GM21619 (cell line): ENCODE measurements at regions not wholly inside any gene's neighbourhood (a gene's known extent, or its start where the extent isn't known, plus 50 kb on each side); places are given as distances from the start of the nearest gene placed in this dataset.
"Not testable (repeated sequence)": the region's sequence is repeated elsewhere in the genome, so short reads cannot be mapped to it uniquely, and the experiment has no call there.

Experiments used
- ATAC-seq: cut with Tn5 transposase; IDR thresholded peaks from one replicate; pipeline ENCODE4 v1.9.1; 2021; ENCODE audit not compliant: unreplicated experiment

DNA sequence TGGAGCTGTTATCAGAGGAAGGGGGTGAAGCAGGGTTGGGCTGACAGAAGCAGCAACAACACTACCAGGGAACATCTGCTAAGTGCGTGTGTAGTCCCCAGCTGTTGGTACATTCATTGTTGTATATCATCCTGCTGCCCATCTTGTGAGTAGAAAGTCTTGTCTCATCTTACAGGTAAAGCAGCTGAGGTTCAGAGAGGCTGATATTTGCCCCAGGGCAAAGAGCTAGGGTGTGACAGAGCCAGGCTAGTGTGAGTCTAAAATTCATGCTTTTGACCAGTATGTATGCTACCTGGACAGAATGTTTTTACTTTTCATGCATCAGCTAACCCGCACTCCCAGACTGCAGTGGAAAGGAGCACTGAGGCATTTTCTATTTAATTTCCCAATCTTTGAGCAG, 221.6 kb downstream of the STK31 start:
- ATAC-seq: no peak

DNA sequence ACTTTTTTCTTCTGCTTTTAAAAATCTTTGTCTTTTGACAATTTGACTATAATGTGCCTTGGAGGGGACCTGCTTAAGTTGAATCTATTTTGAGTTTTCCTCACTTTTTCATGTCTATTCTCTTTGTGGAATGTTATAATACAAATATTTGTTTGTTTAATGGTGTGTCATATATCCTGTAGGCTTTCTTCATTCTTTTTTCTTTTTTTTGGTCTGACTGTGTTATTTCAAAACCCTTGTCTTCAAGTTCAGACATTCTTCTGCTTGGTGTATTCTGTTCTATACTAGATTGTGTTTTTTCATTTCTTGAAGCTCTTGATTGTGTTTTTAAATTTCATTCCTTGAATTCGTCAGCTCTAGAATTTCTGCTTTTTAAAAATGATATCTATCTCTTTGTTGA, 228.2 kb downstream of the STK31 start:
- ATAC-seq: no peak

DNA sequence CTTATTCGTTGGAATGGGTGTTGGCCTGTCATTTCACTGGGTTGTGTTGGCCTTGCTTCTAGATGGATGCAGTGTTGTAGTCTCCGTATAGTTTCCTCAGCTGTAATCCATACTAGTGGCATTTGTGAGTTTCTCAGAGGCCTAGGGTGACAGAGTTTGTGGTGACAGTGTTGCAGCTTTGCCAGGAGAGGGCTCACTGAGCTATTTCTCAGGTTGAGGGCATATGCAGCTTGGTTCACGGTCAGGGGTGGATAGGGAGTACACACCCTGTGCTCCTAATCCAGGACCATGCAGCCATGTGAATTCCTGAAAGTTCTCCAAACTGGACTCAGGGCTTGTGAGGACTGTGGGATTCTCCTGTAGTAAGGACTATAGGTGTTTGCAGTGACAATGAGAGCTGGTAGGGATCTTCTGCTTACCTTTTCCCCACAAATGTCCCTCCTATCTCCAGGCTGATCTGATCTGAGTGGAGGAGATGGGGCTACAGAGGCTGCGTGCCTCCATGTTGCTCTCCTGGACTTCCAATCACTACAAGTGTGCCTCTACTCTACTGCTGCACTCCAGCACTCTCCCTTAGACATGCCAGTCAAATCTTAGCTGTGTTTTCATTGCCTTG, 229.0 kb downstream of the STK31 start:
- ATAC-seq: peak; percentile 79

DNA sequence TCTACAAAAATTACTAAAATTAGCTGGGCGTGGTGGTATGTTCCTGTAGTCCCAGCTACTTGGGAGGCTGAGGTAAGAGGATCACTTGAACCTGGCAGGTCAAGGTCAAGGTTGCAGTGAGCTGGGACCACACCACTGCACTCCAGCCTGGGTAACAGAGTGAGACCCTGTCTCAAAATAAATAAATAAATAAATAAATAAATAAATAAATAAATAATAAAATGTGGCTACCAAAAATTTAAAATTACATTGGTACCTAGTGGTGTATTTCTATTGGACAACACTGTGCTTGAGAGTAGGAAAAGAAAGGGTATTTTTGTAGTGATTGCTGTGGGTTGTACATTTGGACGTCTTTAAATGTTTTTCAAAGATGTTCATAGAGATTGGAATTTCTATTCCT, 229.7 kb downstream of the STK31 start:
- not testable (repeated sequence) for ATAC-seq

DNA sequence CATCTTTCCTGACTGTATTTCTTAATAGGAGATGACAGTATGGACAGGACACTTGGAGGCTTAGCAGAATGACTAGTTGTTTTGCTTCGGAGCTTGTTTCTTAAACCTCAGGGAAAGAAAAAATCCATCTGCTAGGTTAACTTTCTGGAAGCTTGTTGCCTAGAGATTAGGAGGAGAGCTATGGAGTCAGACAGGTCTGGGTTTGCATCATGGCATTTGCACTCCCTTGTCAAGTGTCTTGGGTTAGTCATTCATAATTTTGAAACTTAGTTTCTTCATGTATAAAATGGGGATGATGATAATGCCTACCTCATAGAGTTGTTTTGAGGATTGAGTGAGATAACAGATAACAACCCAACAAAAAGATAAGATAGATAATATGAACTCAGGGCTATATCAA, 231.5 kb downstream of the STK31 start:
- no peak for ATAC-seq

DNA sequence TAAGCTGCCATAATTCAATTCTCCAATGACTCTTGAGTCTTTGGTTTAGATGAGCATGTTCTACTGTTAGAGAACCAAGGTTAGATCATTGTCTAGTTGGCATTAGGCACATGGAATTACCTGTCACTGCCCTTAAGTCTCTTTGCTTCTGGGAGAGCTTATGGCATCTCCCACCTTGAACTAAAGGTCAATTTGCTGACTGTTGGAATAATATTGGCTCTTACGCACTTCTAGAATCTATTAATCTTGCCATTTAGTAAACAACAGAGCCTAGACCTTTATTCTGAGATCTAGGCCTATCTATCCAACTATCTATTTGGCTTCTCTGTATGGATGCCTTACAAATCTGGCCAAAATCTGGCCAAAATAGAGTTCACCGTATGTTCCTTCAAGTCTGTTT, 232.0 kb downstream of the STK31 start:
- no peak for ATAC-seq

DNA sequence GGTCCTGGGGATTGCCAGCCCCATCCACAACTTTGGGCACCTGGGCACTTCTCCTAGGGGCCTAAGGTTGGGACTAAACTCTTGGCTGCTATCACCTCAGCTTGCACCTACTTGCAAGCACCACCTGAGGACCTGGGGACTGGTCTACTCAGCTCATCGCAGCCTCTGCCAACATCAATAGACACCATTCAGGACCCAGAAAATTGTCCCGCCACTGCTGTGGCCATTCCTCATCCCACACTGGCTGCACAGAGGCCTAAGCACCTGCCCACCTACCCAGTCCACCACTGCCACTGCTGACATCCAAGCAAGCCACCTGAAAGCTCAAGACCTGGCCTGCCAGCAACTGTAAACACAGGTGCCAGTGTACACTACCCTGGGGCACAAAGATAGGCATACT, 234.1 kb downstream of the STK31 start:
- no peak for ATAC-seq

DNA sequence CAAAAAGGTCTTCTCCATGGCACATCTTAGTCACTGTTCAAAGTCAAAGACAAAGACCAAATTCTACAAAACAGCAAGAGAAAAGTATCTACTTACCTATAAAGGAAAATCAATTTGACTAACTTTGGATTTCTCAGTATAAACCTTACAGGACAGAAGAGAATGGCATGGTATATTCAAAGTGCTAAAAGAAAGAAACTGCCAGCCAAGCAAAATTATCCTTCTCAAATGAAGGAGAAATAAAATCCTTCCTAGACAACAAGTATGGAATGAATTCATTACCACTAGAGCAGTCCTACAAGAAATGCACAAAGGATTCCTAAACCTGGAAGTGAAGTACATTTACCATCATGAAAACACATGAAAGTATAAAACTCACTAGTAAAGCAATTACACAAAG, 235.5 kb downstream of the STK31 start:
- ATAC-seq: no peak

DNA sequence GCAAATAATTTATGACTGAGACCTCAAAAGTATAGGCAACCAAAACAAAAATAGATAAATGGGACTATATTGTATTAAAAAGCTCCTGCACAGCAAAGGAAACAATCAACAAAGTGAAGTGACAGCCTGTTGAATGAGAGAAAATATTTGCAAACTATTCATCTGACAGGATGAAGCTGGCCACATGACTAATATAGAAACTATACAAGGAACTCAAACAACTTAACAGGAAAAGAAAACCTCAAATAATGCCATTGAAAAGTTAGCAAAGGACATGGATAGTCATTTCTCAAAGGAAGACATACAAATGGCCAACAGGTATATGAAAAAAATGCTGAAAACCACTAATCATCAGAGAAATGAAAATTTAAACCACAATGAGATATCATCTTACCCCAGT, 245.1 kb downstream of the STK31 start:
- ATAC-seq: no peak

DNA sequence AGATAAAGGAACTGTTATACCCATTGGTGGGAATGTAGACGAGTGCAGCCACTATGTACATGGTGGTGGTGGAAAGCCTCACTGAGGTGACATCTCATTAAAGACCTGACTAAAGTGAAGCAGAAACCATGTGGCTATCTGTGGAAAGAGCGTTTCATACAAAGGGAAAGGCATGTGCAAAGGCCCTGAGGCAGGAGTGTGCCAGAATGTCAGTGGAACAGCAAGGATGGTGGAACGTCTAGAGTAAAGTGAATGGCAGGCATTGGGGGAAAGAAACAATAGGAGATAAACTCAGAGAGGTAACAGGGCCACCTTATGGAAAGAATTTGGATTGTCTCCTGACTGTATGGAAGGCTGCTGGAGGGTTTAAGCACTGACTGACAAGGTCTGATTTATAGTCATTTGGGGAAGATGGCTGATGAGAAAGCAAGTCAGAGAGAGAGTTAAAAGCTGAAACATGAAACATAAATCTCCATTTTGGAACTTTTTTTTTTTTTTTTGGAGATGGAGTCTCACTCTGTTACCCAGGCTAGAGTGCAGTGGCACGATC, 245.7 kb downstream of the STK31 start:
- no peak for ATAC-seq

DNA sequence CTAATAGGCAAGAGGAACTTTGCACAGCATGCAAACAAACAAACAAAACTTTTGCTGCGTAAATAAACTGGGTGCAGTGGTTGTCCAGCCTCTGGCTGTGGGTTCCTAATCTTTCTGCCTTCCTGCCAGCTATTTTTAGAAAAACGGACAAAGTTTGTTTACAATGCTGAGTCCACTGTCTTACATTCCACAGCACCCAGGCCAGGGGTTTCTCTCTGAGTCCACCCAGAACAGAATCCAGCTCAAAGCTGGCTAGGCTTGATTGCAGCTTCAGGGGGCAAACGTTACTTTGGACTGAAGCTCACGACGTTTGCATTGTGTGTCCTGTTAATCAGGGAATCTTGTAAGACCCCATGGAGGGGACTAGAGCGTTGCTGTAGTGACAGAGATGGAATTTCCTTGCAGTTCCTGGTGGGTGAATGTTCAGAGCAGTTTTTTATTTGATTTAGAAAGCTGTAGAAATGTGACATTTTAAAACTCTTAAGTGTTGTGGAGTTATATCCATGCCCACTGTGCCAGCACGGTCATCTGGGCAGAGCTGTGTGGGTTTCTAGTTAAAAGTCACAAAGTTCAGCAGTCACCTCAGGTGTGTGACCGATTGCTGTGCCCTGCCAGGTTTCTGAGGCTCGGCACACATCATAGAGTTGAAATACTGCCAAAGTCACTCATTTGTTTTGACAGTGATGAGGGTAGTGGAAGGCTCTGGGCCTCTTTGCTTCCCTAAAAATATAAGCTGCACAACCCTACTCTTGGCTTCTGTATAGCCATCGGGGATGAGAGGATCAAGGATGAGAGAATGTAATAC, 247.0 kb downstream of the STK31 start:
- ATAC-seq: no peak

DNA sequence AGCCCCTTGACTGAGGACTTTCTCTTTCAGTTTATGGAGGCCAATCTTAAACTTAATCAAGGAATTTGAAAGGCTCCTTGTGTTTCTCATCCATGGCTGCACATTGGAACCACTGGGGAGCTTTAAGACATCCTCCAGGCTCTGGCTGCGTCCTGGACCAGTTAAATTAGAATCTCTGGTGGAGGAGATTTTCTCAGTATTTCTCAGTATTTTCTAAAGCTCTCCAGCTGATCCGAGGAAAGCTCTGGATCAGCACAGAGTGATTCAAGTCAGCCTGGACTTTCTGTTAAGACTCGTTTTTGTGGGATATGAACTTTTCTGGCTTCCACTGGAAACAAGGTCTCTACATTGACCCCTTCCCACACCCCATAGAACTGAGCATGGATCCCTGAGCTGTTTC, 249.8 kb downstream of the STK31 start:
- no peak for ATAC-seq

DNA sequence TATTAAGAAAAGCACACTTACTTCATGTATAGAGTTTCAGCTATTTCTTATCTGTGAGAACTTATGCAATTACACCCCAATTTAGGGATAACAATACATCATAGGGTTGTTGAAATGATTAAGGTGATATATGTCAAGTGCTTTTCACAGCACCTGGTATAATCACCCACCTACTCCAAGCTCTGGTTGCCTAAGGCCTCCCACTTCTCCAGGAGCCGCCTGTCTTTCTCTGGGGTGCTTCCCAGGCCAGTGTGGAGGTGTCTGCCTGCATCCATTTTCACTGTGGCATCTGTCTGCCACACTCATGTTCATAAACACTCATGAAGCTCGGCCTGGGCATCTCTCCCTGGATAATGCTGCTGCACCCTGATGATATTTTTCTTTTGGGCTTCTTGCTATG, 250.3 kb downstream of the STK31 start:
- ATAC-seq: no peak

DNA sequence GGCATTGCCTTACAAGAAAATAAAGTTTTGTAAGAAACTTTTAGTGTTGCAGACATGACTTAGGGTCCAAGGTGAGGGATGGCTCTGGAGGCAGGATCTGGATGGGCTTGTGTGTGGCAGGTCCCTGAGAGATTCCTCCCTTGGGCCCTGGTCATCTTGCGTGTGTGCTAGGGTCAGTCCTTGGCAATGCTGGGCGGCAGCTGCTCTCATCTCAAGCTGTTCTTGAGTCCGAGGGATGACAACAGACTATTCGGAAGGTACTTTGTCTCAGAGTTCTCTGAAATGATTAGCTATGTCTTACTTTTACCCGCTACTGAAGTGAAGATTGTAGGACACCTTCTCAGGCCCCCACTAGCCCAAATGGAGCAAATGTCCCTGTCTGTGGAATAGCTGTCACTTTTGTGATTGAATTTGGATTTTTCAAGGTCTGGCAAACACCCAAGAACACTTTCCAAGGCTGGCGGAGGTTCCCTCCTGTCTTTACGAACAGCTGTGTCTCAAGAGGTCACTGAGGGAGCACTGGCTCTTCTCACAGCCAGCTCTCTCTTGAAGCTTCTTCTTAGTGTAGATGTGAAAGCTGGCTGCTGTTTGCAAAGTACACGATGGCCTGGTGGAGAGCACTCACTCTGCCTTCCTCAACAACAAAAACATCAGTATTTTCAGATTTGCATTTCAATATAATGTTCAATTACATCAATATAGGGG, 253.6 kb downstream of the STK31 start:
- no peak for ATAC-seq

DNA sequence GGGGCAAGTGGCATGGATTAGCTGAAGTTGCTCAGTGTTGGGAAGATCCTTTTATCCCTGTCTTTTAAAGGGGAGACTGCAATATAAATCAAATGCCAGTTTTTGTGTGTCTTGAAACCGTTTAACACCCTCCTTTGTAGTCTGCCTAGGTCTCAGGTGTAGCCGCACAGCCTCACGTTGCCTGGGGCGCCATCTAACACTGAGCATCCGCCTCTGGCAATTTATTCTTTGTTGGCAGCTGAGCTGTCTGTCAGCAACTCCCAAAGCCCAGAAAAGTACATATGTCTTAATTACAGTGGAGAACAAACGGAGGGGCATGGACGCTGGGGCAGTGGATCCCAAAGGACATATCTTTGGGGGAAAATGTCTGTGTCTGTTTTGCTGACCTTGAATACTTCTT, 254.7 kb downstream of the STK31 start:
- ATAC-seq: no peak

DNA sequence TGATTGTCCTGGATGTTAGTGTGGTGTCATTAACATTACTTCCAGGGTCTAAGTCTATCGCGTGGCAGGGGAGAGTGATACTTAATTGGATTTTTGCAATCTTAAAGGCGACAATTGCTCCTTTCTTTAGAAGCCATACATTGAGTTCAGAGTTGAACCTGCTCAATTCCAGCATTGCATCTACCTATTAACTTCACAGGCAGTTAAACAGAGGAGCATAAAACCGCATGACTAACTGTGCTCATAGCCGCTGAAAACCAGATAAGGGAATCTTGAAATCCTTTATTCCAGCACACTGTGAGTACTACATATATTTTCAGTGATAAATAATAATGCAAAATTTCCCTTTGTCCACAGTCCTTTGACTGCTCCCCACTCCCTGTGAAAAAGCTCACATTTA, 255.3 kb downstream of the STK31 start:
- no peak for ATAC-seq

DNA sequence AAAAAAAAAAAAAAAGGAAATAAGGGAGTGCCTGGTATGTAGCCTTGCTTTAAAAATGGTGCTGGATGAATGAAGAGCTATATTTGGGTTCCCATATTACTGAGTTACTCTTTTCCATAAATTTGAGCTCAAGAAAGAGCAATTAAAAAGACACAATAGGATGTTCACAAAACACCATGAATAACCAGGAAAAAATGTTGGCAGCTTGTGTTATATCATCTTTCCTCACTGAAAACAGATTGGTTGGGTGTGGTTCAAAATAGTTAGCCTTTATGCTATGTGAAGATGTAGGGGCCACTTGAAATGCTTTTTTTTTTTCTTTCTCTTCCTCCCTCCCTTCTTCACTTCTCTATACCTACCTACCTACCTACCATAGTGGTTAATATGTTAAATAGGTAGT, 256.9 kb downstream of the STK31 start:
- ATAC-seq: no peak

DNA sequence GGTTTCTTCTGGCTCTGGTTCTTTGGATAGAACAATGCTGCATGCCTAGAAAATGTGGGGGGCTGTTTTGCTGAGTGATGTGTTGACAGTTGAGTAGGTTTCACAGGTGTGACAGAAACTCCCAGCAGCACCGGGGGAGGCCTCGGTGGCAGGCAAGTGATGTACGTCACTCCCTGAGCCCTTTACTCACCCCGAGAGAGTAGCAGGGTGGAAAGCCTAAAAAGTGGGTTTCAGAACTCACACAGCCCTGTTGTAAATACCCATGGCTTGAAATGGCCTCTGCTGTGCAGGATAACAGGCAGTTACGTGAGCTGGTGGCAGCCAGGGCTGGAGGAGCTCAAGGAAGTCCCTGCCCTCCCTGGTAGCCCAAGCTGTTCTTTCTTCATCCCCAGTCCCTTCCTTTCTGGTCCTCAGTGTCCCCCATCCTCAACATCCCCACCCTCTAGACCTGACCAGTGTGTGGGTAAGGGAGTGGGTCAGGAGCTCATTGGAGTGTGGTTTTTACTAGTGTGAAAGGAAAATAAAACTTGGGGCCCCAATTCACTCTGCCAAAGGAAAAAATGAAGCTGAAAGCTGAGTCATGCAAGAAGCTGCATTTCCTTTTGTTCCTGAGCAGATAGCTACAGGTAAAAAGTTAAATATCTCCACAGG, 258.1 kb downstream of the STK31 start:
- no peak for ATAC-seq

DNA sequence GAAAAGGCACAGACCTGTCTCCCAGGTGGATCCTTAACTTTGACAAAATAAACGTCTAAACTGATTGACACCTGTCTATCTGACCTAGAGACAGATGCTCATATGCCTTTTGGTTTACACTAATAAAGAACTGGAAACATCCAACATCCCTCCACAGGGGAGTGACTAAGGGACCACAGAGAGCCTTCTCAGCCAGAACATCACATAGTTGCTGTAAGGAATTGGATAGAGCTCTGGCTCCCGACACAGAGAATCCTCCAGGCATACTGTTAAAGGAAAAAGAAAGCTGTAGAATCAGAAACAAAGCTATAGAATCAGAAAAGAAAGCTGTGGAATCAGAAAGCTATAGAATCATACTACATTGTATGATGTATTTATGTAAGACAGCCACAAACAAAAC, 258.8 kb downstream of the STK31 start:
- ATAC-seq: no peak

DNA sequence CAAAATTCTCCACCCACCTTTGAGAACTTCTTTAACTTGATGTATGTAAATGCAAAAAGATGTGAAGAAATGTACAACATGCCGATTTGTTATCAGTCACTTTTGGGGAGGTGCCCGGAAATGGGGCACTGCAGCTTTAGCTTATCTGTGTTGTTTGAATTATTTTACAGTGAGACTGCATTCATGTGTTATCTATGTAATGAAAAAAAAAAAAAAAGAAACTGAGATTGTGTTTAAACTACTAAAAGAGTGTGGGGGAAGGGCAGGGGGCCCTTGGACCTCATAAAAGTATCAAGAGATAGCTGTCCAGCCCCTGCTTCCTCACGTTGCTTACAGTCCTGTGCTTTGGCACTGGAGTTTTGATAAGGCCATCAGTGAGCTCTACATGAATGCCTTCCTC, 259.4 kb downstream of the STK31 start:
- ATAC-seq: no peak

DNA sequence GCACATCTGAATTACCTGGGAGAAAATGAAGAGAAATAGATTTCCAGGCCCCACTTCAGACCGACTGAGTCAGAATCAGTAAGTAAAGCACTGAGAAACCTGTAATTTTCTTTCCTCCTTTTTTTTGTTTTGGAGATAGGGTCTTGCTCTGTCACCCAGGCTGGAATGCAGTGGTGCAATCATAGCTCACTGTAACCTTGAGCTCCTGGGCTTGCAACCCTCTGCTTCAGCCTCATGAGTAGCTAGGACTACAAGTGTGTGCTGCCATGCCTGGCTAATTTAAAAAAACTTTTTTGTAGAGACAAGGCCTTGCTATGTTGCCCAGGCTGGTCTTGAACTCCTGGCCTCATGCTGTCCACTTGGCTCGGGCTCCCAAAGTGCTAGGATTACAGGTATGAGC, 260.2 kb downstream of the STK31 start:
- ATAC-seq: no peak

DNA sequence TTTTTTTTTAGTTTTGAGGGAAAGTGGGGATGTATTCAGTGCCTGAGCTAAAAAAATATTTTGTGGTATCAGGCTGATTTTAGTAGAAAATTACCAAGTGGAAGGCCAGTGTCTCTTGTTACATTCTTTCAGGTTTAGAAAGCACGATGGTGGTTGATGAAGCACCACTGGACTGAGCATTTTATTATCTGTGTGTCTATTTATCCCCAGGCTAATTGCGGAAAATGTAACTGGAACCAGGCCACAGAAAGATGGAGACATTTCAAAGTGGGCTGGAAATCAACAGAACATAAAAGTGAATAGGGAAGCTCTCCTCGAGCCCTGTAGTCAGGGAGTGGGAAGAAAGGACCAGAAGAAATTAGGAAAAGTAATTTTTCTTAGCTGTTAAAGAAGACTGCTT, 261.0 kb downstream of the STK31 start:
- ATAC-seq: no peak
